ENCODE measurements at regions not wholly inside any gene's neighbourhood (a gene's known extent, or its start where the extent isn't known, plus 50 kb on each side); places are given as distances from the start of the nearest gene placed in this dataset.

DNA sequence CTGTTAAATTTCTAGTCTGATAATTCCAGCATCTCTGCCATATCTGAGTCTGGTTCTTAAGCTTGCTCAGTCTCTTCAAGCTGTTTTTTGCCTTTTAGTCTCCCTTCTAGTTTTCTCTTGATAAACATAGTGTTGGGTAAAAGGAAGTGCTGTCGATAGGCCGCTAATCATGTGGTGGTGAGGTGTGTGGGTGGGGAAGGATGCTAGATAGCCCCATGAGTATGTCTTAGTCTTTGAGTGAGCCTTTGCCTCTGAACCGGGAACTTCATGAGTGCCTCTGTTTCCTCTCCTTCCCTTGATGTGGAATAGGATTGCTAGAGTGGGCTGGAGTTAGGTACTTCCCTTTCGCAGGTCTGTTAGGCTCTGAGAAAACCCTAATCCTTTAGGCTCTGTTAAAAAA, 441.8 kb downstream of the INHBA start:
- no peak for TF ChIP-seq Cebpa-rat (IDR thresholded peaks at IDR 0.05)
- Histone ChIP-seq H3K27ac (no peak overlapping the region), H3K9ac (no peak overlapping the region), H3K9me3 (no peaks in the 10 kb centered on the region), H3K36me3 (no peaks in the 10 kb centered on the region), H3K4me3 (no peak overlapping the region), H3K4me1 (no peaks in the 10 kb centered on the region), H3K4me2 (no peak overlapping the region), H4K20me1 (no peaks in the 10 kb centered on the region), H3K27me3 (no peaks in the 10 kb centered on the region)

DNA sequence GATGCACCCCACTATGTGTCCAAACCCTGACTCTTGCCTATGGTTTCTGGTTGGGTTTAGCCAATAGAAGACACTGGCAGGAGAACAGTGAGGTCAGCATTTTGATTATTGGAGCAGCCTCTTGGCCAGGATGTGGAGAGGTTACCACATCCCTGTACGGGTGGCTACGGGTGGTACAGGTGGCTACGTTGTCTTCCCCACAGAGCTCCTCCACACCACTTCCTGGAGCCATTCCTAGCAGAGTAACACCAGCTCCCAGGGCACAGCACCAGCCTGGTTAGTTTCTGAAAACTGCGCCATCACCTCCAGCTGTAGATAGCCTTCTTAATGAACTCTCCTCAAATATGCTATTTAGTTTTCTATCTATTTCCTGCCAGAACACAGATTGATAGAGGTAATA, 445.2 kb downstream of the INHBA start:
- no peaks in the 10 kb centered on the region for H3K36me3 ChIP-seq
- no peak overlapping the region for H3K4me2 ChIP-seq
- no peaks in the 10 kb centered on the region for H3K4me1 ChIP-seq
- no peak overlapping the region for H3K27ac ChIP-seq
- H3K4me3 ChIP-seq = no peak overlapping the region
- H3K27me3 ChIP-seq = no peaks in the 10 kb centered on the region
- no peaks in the 10 kb centered on the region for H4K20me1 ChIP-seq
- H3K9me3 ChIP-seq = no peaks in the 10 kb centered on the region
- TF ChIP-seq Cebpa-rat (IDR thresholded peaks at IDR 0.05) = no peak
- H3K9ac ChIP-seq = no peak overlapping the region

DNA sequence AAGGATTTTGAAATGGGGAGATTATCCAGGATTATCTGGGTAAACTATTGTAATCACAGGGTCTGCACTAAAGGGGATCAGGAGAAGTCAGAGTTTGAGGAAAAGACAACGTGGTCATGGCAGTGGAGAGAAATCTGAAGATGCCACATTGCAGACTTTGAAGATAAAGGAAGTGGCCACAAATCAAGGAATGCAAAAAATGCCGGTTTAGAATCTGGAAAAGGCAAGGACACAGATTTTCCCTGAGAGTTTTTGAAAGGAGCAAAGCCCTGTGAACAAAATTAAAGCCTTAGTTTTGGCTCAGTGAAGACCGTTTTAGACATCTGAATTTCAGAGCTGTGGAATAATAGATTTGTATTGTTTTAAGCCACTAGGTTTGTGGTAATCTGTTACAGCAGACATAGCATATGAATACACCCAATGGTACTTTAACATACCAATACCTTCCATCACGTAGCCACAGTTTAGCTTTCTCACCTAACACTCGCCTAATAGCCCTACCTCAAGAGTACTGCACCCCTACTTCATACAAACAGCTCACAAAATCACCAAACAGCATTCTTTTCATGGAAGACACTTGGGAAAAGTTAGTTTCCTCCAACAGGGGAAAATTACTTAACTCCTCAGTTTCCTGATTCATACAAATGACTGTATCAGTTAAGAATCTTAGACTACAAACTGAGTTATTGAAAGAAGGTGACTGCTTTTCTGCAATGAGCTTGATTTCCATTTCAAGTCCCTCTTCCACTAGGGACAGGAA, 446.5 kb downstream of the INHBA start:
- Histone ChIP-seq H3K4me3 (no peak overlapping the region), H3K36me3 (no peaks in the 10 kb centered on the region), H3K27me3 (no peaks in the 10 kb centered on the region), H3K9me3 (no peaks in the 10 kb centered on the region), H3K27ac (no peak overlapping the region), H3K4me2 (no peak overlapping the region), H3K9ac (no peak overlapping the region), H4K20me1 (no peaks in the 10 kb centered on the region), H3K4me1 (no peaks in the 10 kb centered on the region)
- no peak for TF ChIP-seq Cebpa-rat (IDR thresholded peaks at IDR 0.05)

DNA sequence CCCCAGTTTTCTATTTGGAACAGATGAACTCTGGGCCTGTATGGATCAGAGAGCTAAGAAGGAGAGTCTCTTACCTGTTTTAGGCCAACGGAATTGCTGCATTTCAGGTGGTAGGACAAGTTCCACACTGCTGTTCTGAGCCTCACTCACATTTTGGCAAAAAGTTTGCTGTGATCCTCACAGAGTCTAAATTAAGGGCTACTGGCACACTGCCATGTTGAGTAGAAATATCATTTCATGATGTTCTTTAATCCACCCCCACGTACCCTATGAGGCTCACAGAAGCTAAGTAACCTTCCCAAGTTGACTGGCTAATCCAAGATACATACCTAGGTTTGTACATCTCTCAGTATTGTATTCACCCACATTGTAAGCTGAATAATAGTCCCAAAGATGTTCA, 447.2 kb downstream of the INHBA start:
- H3K9ac ChIP-seq = no peak overlapping the region
- H3K4me3 ChIP-seq = no peak overlapping the region
- no peak for TF ChIP-seq Cebpa-rat (IDR thresholded peaks at IDR 0.05)
- no peak overlapping the region for H3K27ac ChIP-seq
- no peaks in the 10 kb centered on the region for H3K9me3 ChIP-seq
- H3K4me1 ChIP-seq = no peaks in the 10 kb centered on the region
- no peak overlapping the region for H3K4me2 ChIP-seq
- no peaks in the 10 kb centered on the region for H4K20me1 ChIP-seq
- no peaks in the 10 kb centered on the region for H3K36me3 ChIP-seq
- no peaks in the 10 kb centered on the region for H3K27me3 ChIP-seq

DNA sequence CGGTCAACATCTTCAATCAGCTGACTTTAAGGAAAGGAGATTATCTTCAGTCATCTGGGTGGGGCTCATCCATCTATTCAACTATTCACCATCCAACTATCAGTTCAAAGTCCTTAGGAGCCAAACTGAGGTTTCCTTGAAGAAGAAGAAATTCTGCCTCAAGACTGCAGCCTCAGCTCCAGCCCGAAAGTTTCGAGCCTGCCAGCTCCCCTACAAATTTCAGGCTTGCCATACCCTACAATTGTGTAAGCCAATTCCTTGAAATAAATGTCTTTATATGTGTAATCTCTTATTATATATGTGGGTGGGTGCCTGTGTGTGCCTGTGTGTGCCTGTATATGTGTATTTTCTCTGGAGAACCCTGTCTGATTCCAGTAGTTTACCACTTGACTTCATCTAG, 447.8 kb downstream of the INHBA start:
- Histone ChIP-seq H3K36me3 (no peaks in the 10 kb centered on the region), H3K4me2 (no peak overlapping the region), H3K4me3 (no peak overlapping the region), H3K9me3 (no peaks in the 10 kb centered on the region), H3K9ac (no peak overlapping the region), H3K27ac (no peak overlapping the region), H4K20me1 (no peaks in the 10 kb centered on the region), H3K27me3 (no peaks in the 10 kb centered on the region), H3K4me1 (no peaks in the 10 kb centered on the region)
- TF ChIP-seq Cebpa-rat (IDR thresholded peaks at IDR 0.05) = no peak

DNA sequence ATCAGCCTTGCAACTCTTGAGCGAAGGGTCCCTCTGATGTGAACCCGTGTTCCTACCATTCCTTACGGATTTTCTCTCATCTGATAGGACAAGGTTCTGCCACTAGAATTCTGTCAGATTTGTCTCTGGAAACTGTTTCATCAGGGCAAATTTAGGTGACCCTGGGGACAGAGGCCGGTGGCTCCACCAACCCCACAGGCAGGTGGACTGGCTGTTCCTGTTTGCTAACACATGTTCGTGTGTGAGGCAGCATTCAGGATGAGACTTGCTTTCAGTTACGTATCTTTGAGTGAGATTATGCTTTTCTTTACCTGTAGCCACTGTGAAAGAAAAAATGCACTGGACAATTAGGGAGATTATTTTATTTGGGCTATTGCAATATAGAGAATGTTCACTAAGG, 449.9 kb downstream of the INHBA start:
- H3K9me3 ChIP-seq = no peaks in the 10 kb centered on the region
- no peaks in the 10 kb centered on the region for H4K20me1 ChIP-seq
- TF ChIP-seq Cebpa-rat (IDR thresholded peaks at IDR 0.05) = no peak
- no peaks in the 10 kb centered on the region for H3K27me3 ChIP-seq
- no peak overlapping the region for H3K4me3 ChIP-seq
- no peaks in the 10 kb centered on the region for H3K4me1 ChIP-seq
- H3K27ac ChIP-seq = no peak overlapping the region
- H3K9ac ChIP-seq = no peak overlapping the region
- H3K36me3 ChIP-seq = no peaks in the 10 kb centered on the region
- H3K4me2 ChIP-seq = no peak overlapping the region

DNA sequence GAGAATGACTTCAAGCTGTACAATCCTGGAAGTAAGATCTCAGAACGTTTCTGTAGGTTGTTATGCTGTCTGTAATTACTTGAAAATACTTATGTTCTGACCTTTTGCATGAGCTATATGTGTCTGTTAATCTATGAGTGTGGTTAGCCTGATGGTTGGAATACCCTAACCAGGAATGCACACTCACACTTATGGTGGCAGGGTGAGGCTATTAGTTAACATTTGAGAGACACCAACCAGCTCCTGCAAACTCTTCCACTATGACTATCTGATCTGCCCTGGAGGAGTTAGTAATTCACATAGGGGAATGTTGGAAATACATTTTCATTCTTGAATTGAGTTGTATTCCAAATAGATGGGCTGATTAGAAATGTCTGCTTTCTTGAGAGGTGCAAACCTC, 450.3 kb downstream of the INHBA start:
- no peaks in the 10 kb centered on the region for H3K27me3 ChIP-seq
- no peak overlapping the region for H3K9ac ChIP-seq
- H3K9me3 ChIP-seq = no peaks in the 10 kb centered on the region
- no peak overlapping the region for H3K27ac ChIP-seq
- no peak overlapping the region for H3K4me2 ChIP-seq
- no peaks in the 10 kb centered on the region for H3K36me3 ChIP-seq
- H3K4me3 ChIP-seq = no peak overlapping the region
- H3K4me1 ChIP-seq = no peaks in the 10 kb centered on the region
- TF ChIP-seq Cebpa-rat (IDR thresholded peaks at IDR 0.05) = no peak
- H4K20me1 ChIP-seq = no peaks in the 10 kb centered on the region

DNA sequence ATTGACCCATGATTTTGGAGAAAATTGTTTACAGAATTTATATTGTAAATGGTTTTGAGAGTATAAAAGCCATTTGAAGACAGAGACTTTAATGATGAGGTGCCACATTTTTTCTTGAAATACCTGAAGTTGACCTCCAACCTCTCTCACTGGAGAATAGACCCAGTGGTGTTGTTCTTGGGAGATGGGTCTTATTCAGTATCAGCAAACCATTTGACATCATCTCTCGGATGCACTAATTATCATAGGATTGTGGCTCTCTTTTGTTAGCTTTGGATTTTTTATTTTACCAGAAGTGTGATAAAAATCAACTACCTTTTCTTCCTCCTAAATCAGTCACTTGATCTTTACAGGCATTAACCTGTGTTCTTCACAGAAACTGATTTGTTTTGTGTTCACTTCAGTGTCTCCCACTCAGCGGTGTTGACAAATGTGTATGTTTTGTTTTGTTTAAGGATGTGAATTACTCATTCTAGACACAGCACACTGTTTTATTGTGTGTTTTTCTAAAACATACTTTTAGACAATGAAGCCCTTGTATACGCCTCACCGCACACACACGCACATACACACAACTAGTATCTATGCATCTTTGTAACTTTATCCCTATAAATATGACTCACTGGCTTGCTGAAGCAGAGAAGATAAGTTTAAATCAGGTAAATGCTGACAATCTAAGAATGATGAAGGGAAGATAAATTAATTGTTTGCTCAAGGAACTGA, 455.6 kb downstream of the INHBA start:
- no peaks in the 10 kb centered on the region for H4K20me1 ChIP-seq
- no peaks in the 10 kb centered on the region for H3K27me3 ChIP-seq
- no peak for TF ChIP-seq Cebpa-rat (IDR thresholded peaks at IDR 0.05)
- H3K4me1 ChIP-seq = no peaks in the 10 kb centered on the region
- H3K27ac ChIP-seq = no peak overlapping the region
- no peaks in the 10 kb centered on the region for H3K36me3 ChIP-seq
- no peak overlapping the region for H3K4me2 ChIP-seq
- H3K4me3 ChIP-seq = no peak overlapping the region
- H3K9ac ChIP-seq = no peak overlapping the region
- no peaks in the 10 kb centered on the region for H3K9me3 ChIP-seq

DNA sequence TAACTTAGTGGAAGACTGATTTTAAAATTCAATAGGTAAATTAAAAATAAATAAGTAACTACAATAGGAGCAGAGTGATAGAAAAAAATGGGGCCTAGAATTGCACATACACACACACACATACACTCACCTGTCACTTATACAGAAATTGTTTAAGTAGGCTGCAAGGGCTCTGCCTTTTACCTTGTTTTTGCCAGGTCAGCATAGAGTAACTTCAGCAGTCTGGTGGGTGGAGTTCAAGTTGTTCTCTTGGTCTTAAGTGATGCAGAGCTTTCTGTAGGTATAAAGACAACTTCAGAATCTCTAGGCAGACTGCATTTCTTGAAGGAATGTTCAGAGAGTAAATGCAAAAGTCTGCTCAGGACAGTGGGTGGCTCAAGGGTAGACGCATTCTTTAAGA, 457.0 kb downstream of the INHBA start:
- Histone ChIP-seq H4K20me1 (no peaks in the 10 kb centered on the region), H3K4me3 (no peak overlapping the region), H3K4me1 (no peaks in the 10 kb centered on the region), H3K27me3 (no peaks in the 10 kb centered on the region), H3K36me3 (no peaks in the 10 kb centered on the region), H3K4me2 (no peak overlapping the region), H3K9ac (no peak overlapping the region), H3K27ac (no peak overlapping the region), H3K9me3 (no peaks in the 10 kb centered on the region)
- no peak for TF ChIP-seq Cebpa-rat (IDR thresholded peaks at IDR 0.05)

DNA sequence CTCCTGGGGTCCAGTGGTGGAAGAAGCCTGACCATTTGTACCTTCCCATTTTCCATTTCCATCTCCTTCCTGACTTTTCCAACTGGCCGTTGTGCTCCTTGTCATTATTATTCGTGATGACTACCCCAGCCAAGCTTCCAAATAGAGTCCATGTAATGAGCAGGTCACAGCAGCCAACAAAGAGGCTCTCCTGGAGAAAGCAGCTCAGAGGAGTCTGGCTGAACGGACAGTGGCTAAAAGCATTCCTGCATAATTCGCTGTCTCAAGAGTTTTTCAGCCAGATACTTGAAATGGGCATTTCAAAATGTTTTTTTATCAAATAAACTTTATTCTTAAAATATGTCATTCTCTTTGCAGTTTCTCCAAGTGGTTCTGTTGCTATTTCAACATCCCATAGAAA, 458.6 kb downstream of the INHBA start:
- no peak for TF ChIP-seq Cebpa-rat (IDR thresholded peaks at IDR 0.05)
- H3K27me3 ChIP-seq = no peaks in the 10 kb centered on the region
- no peak overlapping the region for H3K4me3 ChIP-seq
- H3K4me1 ChIP-seq = no peaks in the 10 kb centered on the region
- H4K20me1 ChIP-seq = no peaks in the 10 kb centered on the region
- no peak overlapping the region for H3K27ac ChIP-seq
- H3K4me2 ChIP-seq = no peak overlapping the region
- H3K9me3 ChIP-seq = no peaks in the 10 kb centered on the region
- H3K36me3 ChIP-seq = no peaks in the 10 kb centered on the region
- no peak overlapping the region for H3K9ac ChIP-seq
